Activated CD8-positive, alpha-beta T cell treated with anti-CD3 and anti-CD28 coated beads for 36 hours (primary cell): ENCODE measurements at regions not wholly inside any gene's neighbourhood (a gene's known extent, or its start where the extent isn't known, plus 50 kb on each side); places are given as distances from the start of the nearest gene placed in this dataset.

ENCODE experiments used
- ATAC-seq: fragments of 200-7000 bp; cut with Tn5 transposase; one replicate; pipeline ENCODE4 v1.10.0; 2021; ENCODE audit warnings: mild to moderate bottlenecking, moderate library complexity
- CTCF ChIA-PET: fragments of 350-600 bp; sonication (Branson Sonifier 250); formaldehyde crosslinking; loops from one replicate; lab custom pipeline; 2021; ENCODE audit warnings: antibody characterized with exemption; lab: Charles Lee
- POLR2A ChIA-PET: fragments of 350-600 bp; sonication (Branson Sonifier 250); formaldehyde crosslinking; loops from one replicate; lab custom pipeline; 2021; ENCODE audit warnings: antibody characterized with exemption; lab: Charles Lee
- DNase-seq: peaks from one replicate; pipeline ENCODE4 v3.0.0-alpha.2; 2020
- H3K27ac Mint-ChIP-seq: one replicate; pipeline ENCODE4 v1.8.0; 2021; ENCODE audit warnings: mild to moderate bottlenecking, mixed read lengths
- H3K27me3 Mint-ChIP-seq: one replicate; pipeline ENCODE4 v1.8.0; 2021; ENCODE audit warnings: mixed read lengths
- H3K36me3 Mint-ChIP-seq: one replicate; pipeline ENCODE4 v1.8.0; 2021; ENCODE audit warnings: low read depth, mixed read lengths
- H3K4me1 Mint-ChIP-seq: one replicate; pipeline ENCODE4 v1.8.0; 2021; ENCODE audit warnings: low read depth, mixed read lengths
- H3K4me3 Mint-ChIP-seq: one replicate; pipeline ENCODE4 v1.8.0; 2021; ENCODE audit warnings: mild to moderate bottlenecking, moderate library complexity, mixed read lengths
- H3K9me3 Mint-ChIP-seq: one replicate; pipeline ENCODE4 v1.8.0; 2021; ENCODE audit warnings: mixed read lengths
- CTCF ChIP-seq: fragments of 200-600 bp; IDR thresholded peaks from one replicate; pipeline ENCODE4 v1.8.0; 2022; ENCODE audit warnings: antibody characterized with exemption, mild to moderate bottlenecking
- intact Hi-C: fragments of 100-400 bp; cut with micrococcal nuclease; formaldehyde crosslinking; loops from one replicate; pipeline ENCODE4 v1.10.0; 2022

DNA sequence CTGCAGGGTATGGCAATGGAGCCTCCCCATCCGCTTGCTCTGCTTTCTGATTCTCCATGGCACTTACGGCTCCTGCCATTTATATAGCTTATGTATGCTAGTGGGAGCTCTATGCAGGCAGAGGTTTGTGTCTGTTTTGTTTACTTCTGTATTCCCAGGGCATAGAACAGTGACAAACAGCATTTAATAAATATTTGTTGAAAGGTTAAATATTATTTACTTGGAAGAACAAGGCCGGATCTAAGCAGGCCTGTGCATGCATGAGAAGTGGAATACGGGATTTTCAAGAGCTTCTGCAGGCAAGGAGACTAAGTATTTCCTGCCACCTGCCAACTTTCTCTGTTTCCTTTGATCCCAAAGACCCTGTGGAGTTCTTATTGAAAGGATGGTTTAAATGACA lies 90.7 kb downstream of the XCL2 start:
- H3K4me3 Mint-ChIP-seq: no peak overlapping the region
- peaks cover 3% of the 10 kb centered on the region for H3K36me3 Mint-ChIP-seq
- ATAC-seq (no peak), DNase-seq (no peak)
- no peaks in the 10 kb centered on the region for H3K27me3 Mint-ChIP-seq
- TF ChIP-seq CTCF: no peak
- H3K9me3 Mint-ChIP-seq: peaks cover 16% of the 10 kb centered on the region
- no peak overlapping the region for H3K27ac Mint-ChIP-seq
- intact Hi-C loops: no loop called here
- ChIA-PET CTCF (interaction anchor here (1.0 to 1.2 kb wide), 3 partner anchors 110 to 150 kb away, joined by 3 to 5 read pairs (median 3); no protein-coding TSS in a partner anchor), POLR2A (interaction anchor here (0.7 kb wide), 1 partner anchor 18 kb away, joined by 3 read pairs; no protein-coding TSS in a partner anchor)
- H3K4me1 Mint-ChIP-seq: peaks cover 27% of the 10 kb centered on the region

DNA sequence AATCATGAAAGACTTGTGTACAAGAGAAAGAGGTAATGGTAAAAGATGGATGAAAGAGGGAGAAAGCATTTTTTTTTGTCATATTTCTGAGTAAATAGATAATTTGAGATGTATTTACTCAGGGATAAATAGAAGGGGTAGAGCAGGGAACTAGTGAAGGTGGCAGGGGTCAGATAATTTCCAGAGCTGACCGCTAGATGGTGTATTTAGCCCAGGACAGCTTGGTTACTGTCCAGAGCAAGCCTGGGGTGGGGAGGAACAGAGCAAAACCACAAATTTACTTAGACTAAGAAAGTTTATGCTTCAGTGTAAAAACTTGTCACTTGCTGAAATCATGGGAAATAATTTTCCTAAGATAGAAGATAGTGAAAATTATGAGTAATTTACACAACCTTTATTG lies 91.5 kb downstream of the XCL2 start:
- Mint-ChIP-seq H3K4me3 (no peak overlapping the region), H3K27ac (no peak overlapping the region), H3K4me1 (peaks cover 20% of the 10 kb centered on the region), H3K36me3 (peaks cover 3% of the 10 kb centered on the region), H3K27me3 (no peaks in the 10 kb centered on the region), H3K9me3 (peaks cover 13% of the 10 kb centered on the region)
- CTCF ChIA-PET: interaction anchor here (1.1 to 2.5 kb wide), 3 partner anchors 10 to 151 kb away, joined by 3 to 8 read pairs (median 5); no protein-coding TSS in a partner anchor
- DNase-seq (no peak), ATAC-seq (no peak)
- POLR2A ChIA-PET: no interaction called here
- intact Hi-C loops: no loop called here
- no peak for TF ChIP-seq CTCF

- CTCF ChIA-PET: interaction anchor here (0.9 kb wide), 1 partner anchor 8 kb away, joined by 3 read pairs; no protein-coding TSS in a partner anchor
- H3K27ac Mint-ChIP-seq: no peak overlapping the region
- peaks cover 3% of the 10 kb centered on the region for H3K36me3 Mint-ChIP-seq
- ATAC-seq (no peak), DNase-seq (no peak)
- H3K4me1 Mint-ChIP-seq: peaks cover 43% of the 10 kb centered on the region
- H3K27me3 Mint-ChIP-seq: no peaks in the 10 kb centered on the region
- H3K4me3 Mint-ChIP-seq: no peak overlapping the region
- intact Hi-C loops: no loop called here
- H3K9me3 Mint-ChIP-seq: peaks cover 10% of the 10 kb centered on the region
- POLR2A ChIA-PET: no interaction called here
- TF ChIP-seq CTCF: no peak
Measured at GRCh38 chr1:168447871-168448270, 95.9 kb downstream of the XCL2 start.

GRCh38 chr1:168446081-168446480 lies 97.7 kb downstream of the XCL2 start:
- Mint-ChIP-seq H3K27me3 (no peaks in the 10 kb centered on the region), H3K9me3 (peaks cover 2% of the 10 kb centered on the region), H3K4me3 (no peak overlapping the region), H3K36me3 (no peaks in the 10 kb centered on the region), H3K4me1 (peaks cover 48% of the 10 kb centered on the region), H3K27ac (no peak overlapping the region)
- intact Hi-C loops: no loop called here
- no peak for ATAC-seq
- ChIA-PET CTCF (interaction anchor here (1.0 to 7.8 kb wide), 5 partner anchors 10 to 157 kb away, joined by 3 to 51 read pairs (median 6); no protein-coding TSS in a partner anchor), POLR2A (interaction anchor here (0.6 kb wide), 2 partner anchors 21 to 81 kb away, joined by 3 read pairs; no protein-coding TSS in a partner anchor)
- no peak for TF ChIP-seq CTCF
- DNase-seq: no peak

DNA sequence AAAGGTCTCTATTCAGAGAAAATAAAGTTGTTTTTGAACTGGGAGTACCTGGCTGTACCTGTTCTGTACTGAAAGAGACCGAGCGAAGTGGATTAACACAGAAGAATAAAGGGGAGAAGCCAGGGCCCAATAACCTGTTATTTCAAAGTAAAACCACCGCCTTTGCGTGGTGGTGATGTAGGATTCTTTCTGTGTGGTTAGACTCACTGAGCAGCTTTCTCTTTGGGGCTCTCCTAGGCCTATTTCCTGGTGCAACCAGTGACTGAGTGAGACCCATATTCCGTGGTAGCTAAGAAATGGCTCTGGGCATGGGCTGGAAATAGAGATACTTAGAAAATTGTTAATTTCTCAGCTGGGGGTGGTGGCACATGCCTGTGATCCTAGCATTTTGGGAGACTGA lies 99.9 kb downstream of the XCL2 start:
- ATAC-seq (peak; percentile 64), DNase-seq (peak; percentile 70)
- H3K9me3 Mint-ChIP-seq: peaks cover 2% of the 10 kb centered on the region
- peak overlapping the region; percentile 83 for H3K27ac Mint-ChIP-seq
- no peak overlapping the region for H3K4me3 Mint-ChIP-seq
- CTCF ChIA-PET: interaction anchor here (0.7 to 7.8 kb wide), 12 partner anchors 11 to 904 kb away, joined by 3 to 51 read pairs (median 4); no protein-coding TSS in a partner anchor
- H3K36me3 Mint-ChIP-seq: no peaks in the 10 kb centered on the region
- no peak for TF ChIP-seq CTCF
- H3K27me3 Mint-ChIP-seq: no peaks in the 10 kb centered on the region
- H3K4me1 Mint-ChIP-seq: peaks cover 69% of the 10 kb centered on the region
- intact Hi-C loops: loop anchor here (5.0 kb wide), 3 partner anchors 68 to 128 kb away; no protein-coding TSS in a partner anchor
- POLR2A ChIA-PET: interaction anchor here (0.8 to 1.1 kb wide), 2 partner anchors 73 to 80 kb away, joined by 3 to 4 read pairs; no protein-coding TSS in a partner anchor
